OCI-LY7 (cell line): ENCODE measurements at regions not wholly inside any gene's neighbourhood (a gene's known extent, or its start where the extent isn't known, plus 50 kb on each side); places are given as distances from the start of the nearest gene placed in this dataset.

Source experiments
- BruUV-seq: library from RNA; stranded (reverse); fragments of 400-500 nt; replicated peaks from 2 replicates; lab custom pipeline; 2021; lab: Mats Ljungman, UMichigan
- CTCF ChIA-PET: fragments of 300-600 bp; sonication (Branson Sonifier 250); formaldehyde crosslinking; loops from one replicate; lab custom pipeline; 2022; ENCODE audit warnings: antibody characterized with exemption; ENCODE audit not compliant: unreplicated experiment; lab: Charles Lee
- POLR2A ChIA-PET: fragments of 300-600 bp; sonication (Branson Sonifier 250); formaldehyde crosslinking; loops from one replicate; lab custom pipeline; 2022; ENCODE audit warnings: antibody characterized with exemption; lab: Charles Lee
- DNase-seq: peaks from one replicate; pipeline ENCODE4 v3.0.0-alpha.2; 2015; ENCODE audit warnings: low spot score
- H2AFZ ChIP-seq: fragments of 200-600 bp; sonication (generic), shearing (Covaris generic); 2 replicates; pipeline ENCODE4 v1.6.1; 2014; ENCODE audit warnings: mild to moderate bottlenecking, antibody characterized with exemption, low read length, moderate library complexity
- H3K27ac ChIP-seq: fragments of 200-600 bp; sonication (generic); 2 replicates; pipeline ENCODE4 v1.5.1; 2014; ENCODE audit warnings: mixed run types, low read depth, mild to moderate bottlenecking, moderate library complexity, low read length, inconsistent platforms; ENCODE audit not compliant: poor library complexity, severe bottlenecking
- H3K36me3 ChIP-seq: fragments of 200-600 bp; sonication (generic); 2 replicates; pipeline ENCODE4 v1.6.1; 2014; ENCODE audit warnings: mild to moderate bottlenecking, antibody characterized with exemption, low read length, moderate library complexity, mixed read lengths; ENCODE audit not compliant: insufficient read depth
- H3K4me1 ChIP-seq: fragments of 200-600 bp; sonication (generic); 2 replicates; pipeline ENCODE4 v1.5.1; 2014; ENCODE audit warnings: mild to moderate bottlenecking, low read length; ENCODE audit not compliant: insufficient read depth, poor library complexity, severe bottlenecking
- H3K4me2 ChIP-seq: fragments of 200-600 bp; sonication (generic); 2 replicates; pipeline ENCODE4 v1.6.1; 2014; ENCODE audit warnings: mild to moderate bottlenecking, low read length
- H3K4me3 ChIP-seq: fragments of 200-600 bp; sonication (generic); 2 replicates; pipeline ENCODE4 v1.5.1; 2014; ENCODE audit warnings: mild to moderate bottlenecking, low read depth, low read length; ENCODE audit not compliant: poor library complexity, severe bottlenecking
- H3K79me2 ChIP-seq: fragments of 200-600 bp; sonication (generic); 2 replicates; pipeline ENCODE4 v1.6.1; 2016; ENCODE audit warnings: low read depth, mild to moderate bottlenecking, low read length, moderate library complexity, mixed read lengths; ENCODE audit not compliant: insufficient read depth
- H3K9me2 ChIP-seq: fragments of 200-600 bp; sonication (generic); 2 replicates; pipeline ENCODE4 v1.6.1; 2016; ENCODE audit warnings: mild to moderate bottlenecking, low read length, mixed read lengths; ENCODE audit not compliant: insufficient read depth
- H3K9me3 ChIP-seq: fragments of 200-600 bp; sonication (generic); 2 replicates; pipeline ENCODE4 v1.6.1; 2014; ENCODE audit warnings: mild to moderate bottlenecking, mixed run types, low read length, mixed read lengths
- H4K20me1 ChIP-seq: fragments of 200-600 bp; sonication (generic); 2 replicates; pipeline ENCODE4 v1.6.1; 2014; ENCODE audit warnings: mild to moderate bottlenecking, antibody characterized with exemption, low read length, moderate library complexity, mixed read lengths; ENCODE audit not compliant: insufficient read depth
- CTCF ChIP-seq: fragments of 200-600 bp; sonication (generic); conservative IDR thresholded peaks from 2 replicates; pipeline ENCODE4 v1.5.1; 2014; ENCODE audit warnings: mild to moderate bottlenecking, antibody characterized with exemption, low read length, moderate library complexity, mixed read lengths
- EZH2phosphoT487 ChIP-seq: fragments of 200-600 bp; sonication (generic); IDR thresholded peaks from 2 replicates; pipeline ENCODE4 v1.6.1; 2018; ENCODE audit warnings: low read depth, borderline replicate concordance, mild to moderate bottlenecking, mixed run types, antibody characterized with exemption, low read length, moderate library complexity, mixed read lengths
- intact Hi-C: fragments of 100-400 bp; cut with micrococcal nuclease; formaldehyde crosslinking; loops from one replicate; pipeline ENCODE4 v1.10.0; 2022; ENCODE audit not compliant: unreplicated experiment

- no peak overlapping the region for H3K27ac ChIP-seq
- H3K9me3 ChIP-seq, result no peaks in the 10 kb centered on the region
- intact Hi-C loops, result no loop called here
- H3K79me2 ChIP-seq, result no peaks in the 10 kb centered on the region
- POLR2A ChIA-PET, result no interaction called here
- no peaks in the 10 kb centered on the region for H4K20me1 ChIP-seq
- no TSS peak for BruUV-seq
- no peak overlapping the region for H3K4me3 ChIP-seq
- TF ChIP-seq EZH2phosphoT487 (no peak), CTCF (no peak)
- no peaks in the 10 kb centered on the region for H3K4me1 ChIP-seq
- CTCF ChIA-PET, result no interaction called here
- DNase-seq, result no peak
- H2AFZ ChIP-seq, result no peak overlapping the region
- H3K9me2 ChIP-seq, result no peaks in the 10 kb centered on the region
- no peak overlapping the region for H3K4me2 ChIP-seq
- H3K36me3 ChIP-seq, result no peaks in the 10 kb centered on the region
Measured at GRCh38 chr2:146317959-146318358, 1526.9 kb upstream of the ACVR2A start.

- no peak overlapping the region for H2AFZ ChIP-seq
- H3K4me1 ChIP-seq, result no peaks in the 10 kb centered on the region
- no peak overlapping the region for H3K27ac ChIP-seq
- H3K9me3 ChIP-seq, result no peaks in the 10 kb centered on the region
- ChIA-PET POLR2A (no interaction called here), CTCF (no interaction called here)
- DNase-seq, result no peak
- H3K36me3 ChIP-seq, result no peaks in the 10 kb centered on the region
- intact Hi-C loops, result no loop called here
- no peaks in the 10 kb centered on the region for H3K79me2 ChIP-seq
- no peaks in the 10 kb centered on the region for H3K9me2 ChIP-seq
- TF ChIP-seq EZH2phosphoT487, result no peak
- TF ChIP-seq CTCF, result peak; percentile 49
- H4K20me1 ChIP-seq, result no peaks in the 10 kb centered on the region
- H3K4me3 ChIP-seq, result no peak overlapping the region
- BruUV-seq, result no TSS peak
- no peak overlapping the region for H3K4me2 ChIP-seq
Measured at GRCh38 chr2:146312899-146313298, 1531.9 kb upstream of the ACVR2A start.

GRCh38 chr2:146305164-146305563, 1539.7 kb upstream of the ACVR2A start:
- H3K4me2 ChIP-seq, result no peak overlapping the region
- no peaks in the 10 kb centered on the region for H3K9me2 ChIP-seq
- no TSS peak for BruUV-seq
- TF ChIP-seq EZH2phosphoT487 (no peak), CTCF (no peak)
- no peak overlapping the region for H3K27ac ChIP-seq
- H3K4me1 ChIP-seq, result no peaks in the 10 kb centered on the region
- H3K79me2 ChIP-seq, result no peaks in the 10 kb centered on the region
- H3K36me3 ChIP-seq, result no peaks in the 10 kb centered on the region
- CTCF ChIA-PET, result no interaction called here
- intact Hi-C loops, result no loop called here
- no peak for DNase-seq
- H3K4me3 ChIP-seq, result no peak overlapping the region
- no peak overlapping the region for H2AFZ ChIP-seq
- POLR2A ChIA-PET, result interaction anchor here (0.7 to 0.8 kb wide), 3 partner anchors 11 to 54 kb away, joined by 3 read pairs; no protein-coding TSS in a partner anchor
- no peaks in the 10 kb centered on the region for H4K20me1 ChIP-seq
- H3K9me3 ChIP-seq, result no peaks in the 10 kb centered on the region
